HG03442 (cell line): ENCODE measurements at regions not wholly inside any gene's neighbourhood (a gene's known extent, or its start where the extent isn't known, plus 50 kb on each side); places are given as distances from the start of the nearest gene placed in this dataset.

ENCODE experiments used
- ATAC-seq: cut with Tn5 transposase; IDR thresholded peaks from one replicate; pipeline ENCODE4 v1.9.1; 2021; ENCODE audit warnings: mild to moderate bottlenecking, moderate library complexity; ENCODE audit not compliant: unreplicated experiment

DNA sequence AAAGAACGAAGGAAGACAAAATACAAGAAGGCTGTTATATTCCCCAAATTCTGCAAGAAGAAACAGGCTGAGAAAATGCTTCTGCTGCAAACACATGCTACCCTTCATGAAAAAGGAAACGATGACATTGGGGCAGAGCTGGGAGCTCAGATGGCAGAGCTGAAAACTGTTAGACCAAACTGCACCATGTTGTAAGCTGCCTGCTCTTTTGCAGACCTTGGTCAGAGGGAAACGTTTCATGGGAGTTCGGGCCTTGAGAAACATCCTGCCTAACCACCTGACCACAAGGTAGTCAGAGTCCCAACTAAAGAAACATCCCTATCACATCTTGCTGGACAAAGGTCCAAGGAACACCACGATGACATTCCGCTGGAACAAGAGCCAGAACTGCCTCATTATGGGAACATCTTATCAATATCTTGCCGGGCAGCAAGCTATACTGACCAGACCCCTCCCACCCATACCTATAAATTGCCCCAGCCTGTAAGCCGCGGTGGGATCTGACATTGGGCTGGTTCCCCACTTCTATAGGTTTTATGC is 110.7 kb upstream of the CTSC start:
- no peak for ATAC-seq

DNA sequence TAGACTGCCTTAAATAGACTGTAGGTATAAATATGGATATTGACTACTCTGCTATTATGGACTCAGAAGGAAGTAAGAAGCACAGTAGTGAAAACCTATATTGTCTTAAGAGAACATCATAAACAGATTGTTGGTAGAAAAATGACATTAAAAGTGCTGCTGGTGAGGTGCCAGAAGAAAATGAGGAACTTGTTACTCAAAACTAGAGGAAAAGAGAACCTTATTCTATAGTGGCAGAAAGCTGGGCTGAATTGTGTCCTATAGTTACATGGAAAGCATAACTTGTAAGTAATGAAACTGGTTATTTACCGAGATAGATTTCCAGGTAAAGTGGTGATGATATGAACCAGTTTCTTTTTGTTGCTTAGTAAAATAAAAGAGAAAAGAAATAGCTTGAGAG is 109.7 kb upstream of the CTSC start:
- no peak for ATAC-seq

DNA sequence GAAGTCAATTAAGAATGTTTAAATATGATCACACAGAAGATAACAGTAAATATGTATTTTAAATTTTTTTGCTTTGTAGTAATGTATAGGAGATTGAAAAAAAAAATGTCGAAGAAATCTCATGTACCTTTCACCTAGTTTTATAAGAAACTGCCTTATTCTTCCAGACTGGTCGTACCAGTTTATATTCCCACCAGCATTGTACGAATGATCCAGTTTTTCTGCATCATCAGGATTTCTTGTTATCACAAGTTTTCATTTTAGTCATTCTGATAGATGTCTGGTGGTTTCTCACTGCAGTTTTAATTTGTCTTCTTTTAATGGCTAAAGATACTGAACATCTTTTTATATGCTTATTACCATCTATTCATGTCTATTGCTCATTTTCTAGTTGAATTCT is 101.8 kb upstream of the CTSC start:
- no peak for ATAC-seq

DNA sequence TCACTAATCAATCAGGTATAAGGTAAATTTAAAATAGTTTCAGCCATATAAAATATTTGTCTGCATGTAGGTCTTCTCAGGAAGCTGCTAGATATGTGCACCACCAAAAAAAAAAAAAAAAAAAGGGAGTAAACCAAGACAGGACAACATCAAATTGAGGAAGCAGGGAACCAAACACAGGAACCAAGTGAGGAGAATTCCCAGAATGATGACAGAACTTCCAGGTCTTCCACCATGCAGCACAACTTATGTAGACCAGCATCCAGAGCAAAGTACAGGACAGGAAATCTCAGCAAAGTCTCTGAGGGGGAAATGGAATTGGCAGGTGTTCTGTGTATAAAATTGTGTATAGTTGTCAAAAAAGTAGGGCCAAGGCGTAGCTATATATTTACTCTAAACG is 101.2 kb upstream of the CTSC start:
- ATAC-seq, result no peak

DNA sequence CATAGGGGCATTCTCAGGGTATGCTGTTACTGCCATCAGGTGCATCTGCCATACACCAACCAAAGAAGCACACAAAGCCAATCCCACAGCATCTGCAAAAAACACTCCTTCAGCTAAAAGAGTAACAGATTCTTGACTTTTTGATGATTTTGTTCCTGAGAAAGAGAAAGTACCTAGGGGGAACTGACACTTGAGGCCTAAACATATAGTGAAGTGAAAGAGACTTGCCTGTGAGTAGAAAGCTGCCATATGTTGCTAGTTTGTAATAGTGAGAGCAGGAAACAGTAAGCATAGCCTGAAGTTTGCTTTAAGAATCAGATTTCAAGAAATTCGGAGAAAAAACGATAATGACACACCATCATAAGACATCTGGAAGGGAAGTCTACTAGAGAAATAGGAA is 97.9 kb upstream of the CTSC start:
- ATAC-seq, result peak; percentile 99

DNA sequence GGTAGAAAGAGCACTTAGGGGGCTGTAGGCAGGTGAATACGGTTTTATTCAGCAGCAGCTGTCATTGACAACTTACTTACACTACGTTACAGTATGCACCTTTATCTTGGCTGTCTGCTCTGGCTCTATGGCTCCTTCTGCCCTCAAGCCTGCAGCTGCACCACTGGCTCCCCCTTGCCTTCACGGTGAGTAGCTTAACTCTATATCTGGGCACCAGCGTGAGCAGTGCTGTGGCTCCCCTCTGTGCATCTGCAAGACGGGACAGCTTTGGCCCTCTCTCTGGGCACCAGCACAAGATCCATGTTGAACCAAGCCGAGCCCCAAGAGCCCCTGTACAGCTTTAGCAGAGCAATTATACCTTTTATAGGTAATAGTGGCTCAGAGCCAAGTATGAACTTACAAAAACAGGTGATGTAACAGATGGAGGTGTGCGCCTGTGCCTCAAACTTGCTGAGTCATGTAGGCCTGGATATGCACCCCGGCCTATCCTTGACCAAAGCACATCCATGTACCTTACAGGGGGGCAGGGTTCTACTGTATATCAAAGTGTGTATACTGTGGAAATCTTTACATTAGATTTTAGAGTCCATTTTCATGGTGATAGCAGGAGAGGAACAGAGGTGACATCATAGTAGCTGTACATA is 96.9 kb upstream of the CTSC start:
- ATAC-seq, result no peak

DNA sequence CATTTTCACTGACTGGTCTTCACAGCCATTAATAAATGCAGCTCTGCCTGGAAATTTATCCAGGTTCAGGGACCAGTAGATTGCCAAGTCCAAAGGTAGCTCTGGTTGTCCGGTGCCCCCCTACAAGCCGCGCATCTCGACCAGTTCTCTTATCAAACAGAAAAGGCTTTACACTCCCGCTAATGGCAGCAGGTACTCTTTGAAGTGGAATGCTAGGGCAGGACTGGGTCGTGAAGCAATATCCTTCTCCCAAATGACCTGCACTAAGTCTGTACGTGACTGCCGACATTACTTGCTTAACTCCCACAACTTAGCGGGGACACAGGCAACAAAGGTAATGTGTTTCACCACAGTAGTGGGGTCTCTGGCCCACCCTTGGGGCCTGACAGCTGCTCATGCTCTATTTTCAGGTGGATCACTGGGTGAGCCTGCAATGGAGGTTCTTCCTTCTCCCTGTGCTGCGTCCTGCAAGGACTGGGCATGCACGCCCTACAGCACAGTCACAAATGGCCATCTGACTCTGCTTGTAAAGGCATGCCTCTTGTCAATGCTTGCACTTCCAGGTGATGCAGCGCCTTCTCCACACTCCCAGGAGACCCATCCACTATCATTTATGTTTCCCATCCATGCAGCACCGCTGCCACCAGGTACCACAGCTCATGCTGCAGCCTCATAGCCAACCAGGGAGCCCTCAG is 96.1 kb upstream of the CTSC start:
- no peak for ATAC-seq

DNA sequence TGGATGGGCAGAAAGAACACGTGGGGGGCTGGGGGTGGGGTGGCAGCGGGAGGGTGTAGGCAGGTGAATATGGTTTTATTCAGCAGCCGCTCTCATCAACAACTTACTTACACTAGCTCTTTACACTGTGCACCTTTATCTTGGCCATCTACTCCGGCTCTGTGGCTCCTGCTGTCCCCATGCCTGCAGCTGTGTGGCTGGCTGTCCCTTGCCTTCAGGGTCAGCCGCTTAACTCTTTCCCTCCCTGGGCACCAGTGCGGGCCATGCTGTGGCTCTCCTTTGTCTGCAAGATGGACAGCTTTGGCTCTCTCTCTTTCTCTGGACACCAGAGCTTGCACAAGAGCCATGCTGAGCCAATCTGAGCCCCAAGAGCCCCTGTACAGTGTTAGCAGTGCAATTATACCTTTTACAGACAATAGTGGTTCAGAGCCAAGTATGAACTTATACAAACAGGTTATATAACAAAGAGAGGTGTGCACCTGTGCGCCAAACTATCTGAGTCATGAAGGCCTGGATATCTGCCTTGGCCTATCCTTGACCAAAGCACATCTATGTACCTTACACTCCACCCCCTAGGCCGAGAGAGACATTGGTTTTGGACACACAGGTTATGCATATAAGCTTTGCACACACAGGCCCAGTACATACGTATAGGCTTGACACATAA is 94.3 kb upstream of the CTSC start:
- no peak for ATAC-seq

DNA sequence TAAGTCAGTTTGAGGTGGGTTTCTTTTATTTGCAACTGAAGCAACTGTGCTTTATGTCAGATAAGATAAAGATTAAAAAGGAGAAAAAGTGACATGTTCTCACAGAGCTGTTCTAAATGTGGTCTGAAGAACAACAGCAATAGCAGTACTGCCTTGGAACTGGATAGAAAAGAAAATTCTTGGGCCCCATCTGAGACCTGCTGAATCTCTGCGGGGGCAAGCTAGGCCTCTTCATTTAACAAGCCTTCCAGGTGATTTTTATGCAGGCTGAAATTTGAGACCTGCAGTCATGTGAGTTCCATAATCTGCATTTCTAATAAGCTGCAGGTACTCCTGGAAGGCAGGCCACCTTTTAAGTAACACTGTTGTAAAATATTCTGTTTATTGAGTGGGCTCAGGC is 91.4 kb upstream of the CTSC start:
- ATAC-seq, result no peak

DNA sequence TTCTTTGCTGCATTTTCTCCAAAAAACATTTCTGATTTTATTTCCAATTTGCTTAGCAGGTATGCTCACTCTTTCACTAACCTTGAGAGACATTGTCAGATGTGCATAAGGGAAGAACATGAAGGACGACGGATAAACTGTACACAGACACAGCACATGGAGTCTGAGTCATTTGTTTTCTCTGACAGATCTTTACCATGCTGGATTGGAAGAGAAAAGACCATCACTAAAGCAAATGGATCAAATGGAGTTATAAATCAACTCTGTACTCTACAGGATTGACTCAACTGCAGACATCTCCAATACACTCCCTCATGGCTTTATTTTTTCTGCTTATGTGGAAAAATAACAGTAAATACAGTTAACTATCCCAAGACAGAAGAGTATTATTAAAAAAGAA is 90.2 kb upstream of the CTSC start:
- ATAC-seq, result no peak

DNA sequence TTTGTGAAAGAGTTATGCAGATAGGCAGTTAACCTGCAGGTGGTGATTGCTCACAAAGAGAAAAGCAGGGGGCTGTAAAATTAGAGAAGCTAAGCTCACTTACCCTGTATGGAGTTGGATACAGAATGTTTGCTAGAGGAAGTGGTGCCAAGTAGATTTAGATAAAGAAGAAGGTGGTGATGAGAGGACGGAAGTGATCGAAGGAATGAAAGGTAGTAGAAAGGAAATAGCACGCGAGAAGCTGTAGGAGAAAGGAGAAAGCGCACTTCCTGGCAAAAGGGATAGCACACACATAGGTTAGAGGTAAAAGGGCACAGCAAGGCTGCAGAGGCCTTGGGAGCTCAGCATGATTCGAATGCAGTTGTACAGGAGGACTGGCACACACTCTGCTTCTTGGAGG is 87.3 kb upstream of the CTSC start:
- no peak for ATAC-seq

DNA sequence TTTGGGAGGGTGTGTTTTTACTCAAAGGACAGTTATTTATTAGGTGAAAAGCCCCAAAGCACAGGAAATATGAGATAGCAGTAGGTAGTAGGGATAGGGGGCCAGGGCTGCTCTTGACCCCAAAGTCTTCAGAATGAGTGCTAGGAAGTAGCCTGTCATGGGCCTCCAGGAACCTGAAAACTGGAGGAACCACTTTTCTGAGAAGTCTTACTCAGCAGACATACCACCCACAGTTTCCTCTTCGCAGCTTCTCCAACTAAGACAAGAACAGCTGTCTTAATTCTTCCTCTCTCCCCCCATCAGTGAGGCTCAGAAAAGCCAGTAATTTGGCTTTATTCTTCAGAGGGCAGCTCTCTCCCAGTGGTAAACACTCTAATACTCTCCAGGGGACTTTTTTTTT is 84.0 kb upstream of the CTSC start:
- peak; percentile 91 for ATAC-seq

DNA sequence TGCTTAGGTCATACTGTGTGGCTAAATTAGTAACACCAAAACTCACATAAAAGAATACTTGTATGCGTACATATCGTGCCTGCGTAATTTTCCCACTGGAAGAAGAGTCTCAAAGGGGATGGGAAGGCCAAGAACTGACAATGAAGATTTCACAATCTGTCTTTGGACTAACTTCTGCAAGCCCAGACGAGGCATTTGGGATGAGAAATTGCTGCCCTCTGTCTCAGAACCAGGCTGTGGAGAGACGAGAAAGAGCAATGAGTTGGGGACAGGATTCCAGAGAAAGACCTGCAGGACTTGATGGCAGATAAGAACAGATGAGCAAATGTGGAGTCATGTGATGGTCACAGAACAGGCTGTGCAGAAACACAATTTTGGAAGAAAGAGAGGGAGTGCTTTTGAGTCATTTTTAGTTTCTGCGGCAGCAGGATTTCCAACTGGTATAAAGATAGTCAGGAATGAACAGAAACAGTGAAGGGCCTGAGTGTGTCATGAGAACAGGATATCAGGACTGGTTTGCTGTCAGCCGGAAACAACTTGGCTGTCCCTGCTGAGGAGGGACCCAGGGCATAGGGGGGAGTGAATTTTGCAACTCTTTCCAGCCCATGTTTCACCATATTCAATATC is 82.7 kb upstream of the CTSC start:
- ATAC-seq, result no peak

DNA sequence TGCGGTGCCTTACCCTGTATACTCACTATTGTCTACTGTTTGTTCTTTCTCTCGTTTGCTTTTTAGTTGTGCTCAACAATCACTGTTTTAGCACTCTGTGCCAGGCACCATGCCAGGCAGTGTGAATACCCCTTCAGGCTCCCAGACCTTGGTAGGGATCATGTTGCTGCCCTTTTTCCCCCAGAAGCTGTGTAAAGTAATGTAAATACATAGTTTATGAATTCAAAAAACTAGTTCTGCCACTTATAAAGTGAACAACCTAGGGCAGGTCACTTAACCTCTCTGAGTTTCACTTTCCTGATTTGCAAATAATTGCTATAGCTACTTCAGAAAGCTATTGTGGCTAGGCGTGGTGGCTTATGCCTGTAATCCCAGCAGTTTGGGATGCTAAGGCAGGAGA is 81.0 kb upstream of the CTSC start:
- no peak for ATAC-seq

DNA sequence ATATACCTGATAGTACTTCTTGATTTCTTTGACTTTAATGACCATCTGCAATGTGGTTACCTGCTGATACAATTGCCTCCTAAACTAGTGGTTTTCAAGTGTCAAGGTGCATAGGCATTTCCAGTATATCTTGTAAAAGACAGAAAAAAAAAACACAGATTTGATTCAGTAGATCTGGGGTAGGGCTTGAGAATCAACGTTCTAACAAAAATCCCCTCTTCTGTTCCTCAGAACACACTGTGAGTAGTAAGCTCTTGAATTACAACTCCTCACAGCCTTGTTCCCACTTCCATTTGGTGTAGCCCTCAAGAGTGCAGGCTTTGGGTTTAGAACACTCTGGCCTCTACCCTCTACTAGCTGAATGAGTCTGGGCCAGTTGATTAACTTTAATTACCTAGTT is 78.0 kb upstream of the CTSC start:
- ATAC-seq, result no peak

DNA sequence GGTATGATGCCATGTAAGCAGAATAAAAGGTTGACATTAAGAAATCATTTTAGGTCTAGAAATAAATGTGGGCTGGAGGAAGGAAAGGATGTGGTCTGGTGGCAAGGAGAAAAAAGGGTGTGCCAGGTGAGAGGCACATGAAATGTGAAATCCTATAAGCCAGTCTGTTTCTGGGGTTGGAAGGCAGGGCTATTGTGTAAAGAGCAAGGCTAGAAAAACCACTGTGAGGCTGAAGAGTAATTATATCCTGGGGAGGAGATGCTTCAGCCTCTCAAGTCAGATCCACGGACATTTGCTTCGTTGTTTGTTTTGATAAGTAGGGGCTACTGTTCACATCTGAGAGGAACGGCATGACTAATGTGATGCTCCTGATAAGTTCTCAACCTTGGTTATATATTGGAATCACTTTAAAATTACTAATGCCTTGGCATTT is 77.5 kb upstream of the CTSC start:
- peak; percentile 24 for ATAC-seq

DNA sequence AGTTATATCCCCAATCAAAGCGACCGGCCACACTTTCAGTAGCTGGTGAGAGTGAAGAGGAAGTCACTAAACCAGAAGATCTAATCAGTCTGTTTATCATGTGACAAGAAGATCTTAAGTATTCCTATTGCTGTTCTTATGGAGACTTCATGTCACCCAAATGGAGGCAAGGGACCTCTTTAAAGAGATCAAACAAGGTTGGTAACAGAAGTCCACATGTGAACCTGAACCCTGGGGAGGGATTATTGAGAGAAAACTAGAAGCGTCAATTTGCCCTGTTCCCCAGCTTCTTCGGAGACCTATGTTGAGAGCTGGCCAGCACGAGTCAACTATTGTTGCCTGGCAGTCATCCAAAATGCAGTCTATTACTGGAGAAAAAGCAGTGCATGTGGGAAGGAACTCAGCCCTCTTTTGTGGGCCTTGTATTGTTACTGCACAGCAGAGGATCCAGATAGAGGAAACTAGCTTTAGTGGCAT is 76.9 kb upstream of the CTSC start:
- peak; percentile 62 for ATAC-seq

DNA sequence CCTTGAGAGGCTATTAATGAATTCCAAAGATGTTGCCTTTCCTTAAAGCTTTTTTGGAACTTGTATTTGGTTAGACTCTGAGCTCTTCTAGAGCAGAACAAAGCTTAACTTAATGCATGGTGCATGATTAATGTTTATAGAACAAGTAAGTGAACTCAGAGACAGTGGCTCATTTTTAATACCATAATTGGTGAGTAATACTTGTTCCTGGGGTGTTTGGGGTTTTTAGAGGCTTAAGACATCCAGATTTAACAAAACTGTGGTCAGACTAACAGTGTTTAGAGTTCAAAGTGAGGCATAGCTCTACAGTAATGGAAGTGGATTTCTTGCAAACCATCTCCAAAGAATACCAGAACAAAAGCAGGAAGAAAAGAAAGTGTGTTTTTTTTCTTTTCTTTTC is 73.7 kb upstream of the CTSC start:
- ATAC-seq, result no peak

DNA sequence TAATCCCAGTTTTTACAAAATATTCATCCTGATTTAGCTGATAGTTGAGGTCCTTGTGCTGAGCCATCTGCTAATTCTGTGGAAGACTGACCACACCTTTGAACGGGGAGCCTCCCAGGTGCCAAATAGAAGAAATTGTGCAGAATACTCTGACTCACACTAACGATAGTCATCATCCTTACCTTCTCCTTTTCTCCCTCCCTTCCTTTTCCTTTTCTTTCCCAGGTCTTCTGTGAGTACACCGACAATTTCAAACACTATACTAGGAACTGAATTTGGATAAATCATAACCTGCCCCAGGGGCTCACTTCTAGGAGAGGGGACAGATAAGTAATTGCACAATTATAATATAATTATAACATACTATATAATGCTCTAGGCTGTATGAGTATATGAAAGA is 73.1 kb upstream of the CTSC start:
- ATAC-seq, result no peak

DNA sequence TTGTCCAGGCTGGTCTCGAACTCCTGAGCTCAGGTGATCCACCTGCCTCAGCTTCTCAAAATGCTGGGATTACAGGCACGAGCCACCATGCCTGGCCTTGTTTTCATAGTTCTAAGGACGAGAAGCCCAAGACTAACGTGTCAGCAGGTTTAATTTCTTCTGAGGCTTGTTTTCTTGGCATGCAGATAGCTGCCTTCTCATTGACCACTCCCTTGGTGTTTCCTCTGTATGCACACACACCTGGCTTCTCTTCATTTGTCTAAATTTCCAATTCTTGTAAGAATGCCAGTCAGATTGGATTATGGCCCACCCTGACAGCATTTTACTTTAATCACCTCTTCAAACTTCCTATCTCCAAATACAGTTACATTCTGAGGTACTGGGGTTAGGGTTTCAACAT is 72.5 kb upstream of the CTSC start:
- no peak for ATAC-seq

DNA sequence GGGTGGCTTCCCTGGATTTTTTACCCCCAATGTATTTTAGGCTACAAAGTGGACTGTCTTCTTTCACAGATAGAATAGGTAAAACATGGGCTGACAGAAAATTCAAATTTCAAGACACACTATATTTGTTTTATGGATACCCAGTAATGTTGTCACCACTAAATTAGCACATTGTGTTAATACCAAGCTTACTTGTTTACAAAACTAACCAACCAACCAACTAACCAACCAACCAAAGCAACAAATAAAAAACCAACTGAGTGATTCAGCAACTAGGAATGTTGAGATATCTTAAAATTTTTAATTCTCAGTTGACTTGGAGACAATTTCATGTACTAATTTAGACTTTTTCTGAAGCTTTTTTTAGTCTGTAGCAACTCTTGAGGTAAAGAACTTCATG is 69.3 kb upstream of the CTSC start:
- no peak for ATAC-seq

DNA sequence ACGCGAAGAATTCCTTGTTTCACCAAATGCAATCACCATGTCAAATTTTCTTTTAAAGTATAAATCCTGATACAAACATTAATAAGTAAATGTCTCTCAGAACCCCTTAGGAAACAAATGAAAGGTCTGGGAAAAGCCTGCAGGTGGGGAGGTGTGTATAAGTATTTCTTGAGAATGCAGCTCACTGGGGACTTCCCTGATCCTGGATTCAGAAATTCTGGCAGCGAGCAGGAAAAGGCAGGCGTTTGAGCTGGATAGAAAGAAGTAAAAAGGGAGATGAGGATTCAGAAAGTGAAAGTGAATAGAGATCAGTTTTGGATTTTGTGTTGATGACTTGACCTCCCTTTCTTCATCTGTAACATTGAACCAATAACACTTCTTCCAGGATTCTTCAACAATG is 68.3 kb upstream of the CTSC start:
- ATAC-seq, result no peak
